Activated CD4-positive, alpha-beta T cell treated with anti-CD3 and anti-CD28 coated beads, Interleukin-2, Interleukin-6, amounts not matched to agents 100 ng/mL and 50 ng/mL, durations not matched to agents 16 hours and 8 hours (primary cell): ENCODE measurements at regions not wholly inside any gene's neighbourhood (a gene's known extent, or its start where the extent isn't known, plus 50 kb on each side); places are given as distances from the start of the nearest gene placed in this dataset.

Experiments used
- DNase-seq: peaks from one replicate; pipeline ENCODE4 v3.0.0-alpha.2; 2020

DNA sequence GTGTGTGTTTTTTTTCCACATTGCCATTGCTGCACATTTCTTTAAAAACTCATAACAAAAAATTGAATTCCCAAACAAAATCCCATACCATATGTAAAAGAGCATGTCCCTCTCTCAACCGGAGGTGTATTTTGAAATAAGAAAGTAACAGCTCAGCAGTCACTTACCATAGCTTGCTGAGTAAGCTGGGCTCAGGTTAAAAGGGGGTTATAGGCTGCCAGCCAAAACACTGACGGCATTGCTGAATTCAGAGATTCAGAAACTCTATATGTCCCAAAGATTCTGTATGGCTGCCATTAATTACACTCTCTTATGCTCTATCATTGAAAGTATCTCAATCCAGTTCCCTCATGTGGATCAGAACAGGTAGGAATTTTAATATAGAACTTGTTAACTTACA is 276.0 kb downstream of the FOXG1 start:
- no peak for DNase-seq

DNA sequence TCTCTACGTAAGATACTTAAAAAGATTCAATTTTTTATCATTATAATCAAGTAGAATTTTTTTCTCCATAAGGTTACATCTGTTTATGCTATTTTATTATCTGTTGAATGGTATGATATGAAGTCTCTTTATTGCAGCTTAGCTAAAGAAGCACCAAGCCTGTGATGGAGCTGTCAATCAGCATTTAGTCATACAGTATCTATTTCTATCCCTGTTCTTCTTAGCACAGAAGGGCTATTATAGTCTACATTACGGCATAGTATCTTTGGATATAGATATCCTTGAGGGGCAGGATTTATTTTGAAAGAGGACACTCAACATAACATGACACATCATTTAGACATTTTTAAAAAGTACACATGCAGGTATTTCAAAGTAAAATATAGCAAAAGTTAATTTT is 277.1 kb downstream of the FOXG1 start:
- DNase-seq = no peak

DNA sequence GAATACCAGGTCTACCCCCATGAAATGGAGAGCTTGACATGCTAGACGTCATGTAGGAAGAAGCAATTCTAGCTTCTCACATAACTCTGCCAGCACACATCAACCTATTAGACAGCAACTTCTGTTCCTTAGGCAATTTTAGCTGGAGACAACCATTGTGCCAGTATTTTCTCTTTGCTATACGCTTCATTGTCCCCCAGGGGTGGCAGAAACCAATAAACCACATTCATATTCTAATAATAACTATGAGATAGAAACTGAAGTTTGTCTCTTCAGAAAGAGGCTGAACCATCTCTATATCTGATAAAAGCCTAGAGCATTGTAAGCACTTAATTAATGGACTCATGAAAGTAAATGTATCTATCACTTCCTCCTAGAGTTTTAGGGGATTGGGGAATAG is 278.6 kb downstream of the FOXG1 start:
- DNase-seq = no peak

DNA sequence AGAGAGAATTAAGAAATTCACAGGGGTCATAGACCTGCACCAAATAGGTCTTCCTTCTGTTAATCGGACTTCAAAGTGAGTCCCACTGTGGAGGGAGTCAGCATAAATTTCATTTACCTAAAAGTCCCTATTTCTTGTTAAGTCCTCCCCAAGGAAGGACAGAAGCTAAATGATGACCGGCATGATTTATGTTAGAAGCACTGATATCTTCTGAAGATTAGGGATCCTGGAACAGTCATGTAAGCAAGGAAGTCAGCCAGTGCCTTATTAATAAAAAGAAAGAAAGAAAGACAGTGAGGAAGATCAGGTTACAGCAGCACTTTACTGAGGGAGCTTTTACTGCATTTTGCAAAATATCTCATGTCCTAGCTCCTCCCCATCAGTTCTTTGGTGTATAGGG is 287.5 kb downstream of the FOXG1 start:
- no peak for DNase-seq

DNA sequence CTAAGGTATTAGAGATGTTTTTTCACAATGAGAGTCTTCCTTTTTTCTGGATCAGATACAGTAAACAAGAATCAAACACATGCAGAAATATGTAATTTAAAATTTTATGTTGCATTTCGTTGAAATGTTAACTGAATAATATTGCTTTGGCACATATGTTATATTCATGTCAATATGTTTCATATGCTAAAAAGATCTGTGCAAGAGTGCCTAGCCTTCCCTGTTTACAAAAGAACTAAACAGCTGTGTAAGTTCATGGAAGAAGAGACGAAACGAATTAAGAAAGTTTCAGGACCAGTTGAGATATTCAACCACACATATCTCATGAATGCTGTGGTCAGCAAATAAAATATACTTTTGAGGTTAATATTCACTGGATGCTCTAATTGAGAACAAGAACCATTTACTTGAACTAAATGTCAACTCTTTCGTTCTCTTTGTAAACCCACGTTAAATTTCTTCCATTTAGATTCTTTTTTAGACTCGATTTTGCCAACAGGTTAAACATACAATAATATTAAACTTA is 289.5 kb downstream of the FOXG1 start:
- no peak for DNase-seq

DNA sequence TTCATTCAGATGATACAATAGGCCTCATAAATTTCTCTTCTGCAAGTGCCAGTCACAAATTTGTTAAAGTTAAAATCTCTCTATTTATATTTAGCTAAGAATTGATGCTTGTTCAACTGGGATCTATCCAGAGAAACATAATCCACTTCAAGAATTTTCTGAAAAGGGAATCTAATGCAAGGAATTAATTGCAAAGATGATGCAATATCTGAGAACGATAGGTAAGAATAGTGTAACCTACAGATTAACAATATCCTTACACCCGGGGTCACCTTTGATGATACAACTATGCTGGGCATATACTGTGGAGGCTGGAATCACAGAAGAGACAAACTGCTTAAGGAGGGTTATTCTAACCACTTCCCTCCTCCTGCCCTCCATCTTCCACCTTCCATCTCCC is 295.1 kb downstream of the FOXG1 start:
- DNase-seq = no peak

DNA sequence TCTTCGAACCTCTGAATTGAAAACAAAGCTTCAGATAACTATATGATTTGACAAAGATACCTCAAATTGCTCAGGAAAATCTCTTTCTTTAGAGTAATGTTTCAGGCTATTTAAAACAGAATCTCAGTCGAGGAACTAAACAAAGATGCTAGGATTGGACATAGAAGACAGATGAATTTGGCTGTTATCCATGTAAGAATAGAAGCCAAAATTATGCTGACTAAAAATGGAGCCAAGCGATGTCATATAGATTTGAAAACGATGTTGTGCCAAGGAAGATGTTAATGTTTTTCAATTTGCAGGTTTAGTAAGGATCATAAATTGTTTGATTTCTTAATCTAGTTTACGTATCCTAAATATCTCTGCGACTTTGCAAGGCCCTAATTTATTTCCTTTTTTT is 295.9 kb downstream of the FOXG1 start:
- DNase-seq = no peak

DNA sequence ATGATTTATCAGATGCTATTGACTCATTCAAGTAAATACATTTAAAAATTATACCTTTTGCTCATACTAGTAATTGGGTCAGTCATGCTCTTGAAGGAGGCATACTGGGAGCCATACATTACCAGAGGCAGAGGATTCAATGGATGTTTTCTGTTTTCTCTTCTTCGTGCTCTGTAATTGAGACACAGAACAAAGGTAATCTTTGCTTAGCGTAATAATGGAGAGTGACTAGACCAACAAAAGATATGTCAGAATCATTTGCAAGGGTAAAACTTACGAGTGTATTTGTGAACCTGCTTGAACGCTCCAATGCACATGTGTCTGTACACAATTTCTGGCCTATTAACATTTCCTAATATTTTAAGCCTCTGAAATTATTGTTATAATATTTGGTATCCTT is 296.4 kb downstream of the FOXG1 start:
- DNase-seq = no peak

DNA sequence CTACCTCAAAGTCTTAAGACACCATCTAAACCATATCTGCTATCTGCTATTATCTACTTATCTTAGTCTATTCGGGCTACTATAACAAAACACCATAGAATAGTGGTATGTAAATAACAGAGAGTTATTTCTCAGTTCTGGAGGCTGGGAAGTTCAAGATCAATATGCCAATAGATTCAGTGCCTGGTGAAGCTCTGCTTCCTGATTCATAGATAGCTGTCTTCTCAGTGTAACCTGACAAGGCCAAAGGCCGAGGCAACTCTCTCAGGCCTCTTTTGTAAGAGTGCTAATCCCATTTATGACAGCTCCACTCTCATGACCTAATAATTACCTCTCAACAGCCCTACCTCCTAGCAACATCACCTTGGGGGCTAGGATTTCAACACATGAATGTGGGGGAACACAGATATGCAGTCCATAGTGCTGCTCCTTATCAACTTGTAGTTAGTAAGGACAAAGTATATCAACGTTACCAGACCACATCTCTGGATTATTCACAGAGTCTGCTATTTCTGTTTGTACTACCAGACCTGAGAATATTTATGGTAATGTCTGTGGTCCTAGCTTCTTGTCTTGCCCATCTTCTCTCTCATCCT is 297.8 kb downstream of the FOXG1 start:
- no peak for DNase-seq

DNA sequence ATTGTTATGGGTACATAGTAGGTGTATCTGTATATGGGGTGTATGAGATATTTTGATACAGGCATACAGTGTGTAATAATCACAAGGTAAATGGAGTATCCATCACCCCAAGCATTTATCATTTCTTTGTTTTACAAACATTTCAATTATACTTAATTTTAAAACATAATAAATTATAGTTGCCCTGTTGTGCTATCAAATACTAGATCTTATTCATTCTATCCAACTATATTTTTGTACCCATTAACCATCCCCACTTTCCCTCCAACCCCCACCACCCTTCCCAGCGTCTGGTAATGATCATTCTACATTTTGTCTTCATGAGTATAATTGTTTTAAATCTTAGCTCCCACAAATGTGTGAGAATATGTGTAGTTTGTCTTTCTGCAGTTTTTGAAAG is 302.6 kb downstream of the FOXG1 start:
- no peak for DNase-seq

DNA sequence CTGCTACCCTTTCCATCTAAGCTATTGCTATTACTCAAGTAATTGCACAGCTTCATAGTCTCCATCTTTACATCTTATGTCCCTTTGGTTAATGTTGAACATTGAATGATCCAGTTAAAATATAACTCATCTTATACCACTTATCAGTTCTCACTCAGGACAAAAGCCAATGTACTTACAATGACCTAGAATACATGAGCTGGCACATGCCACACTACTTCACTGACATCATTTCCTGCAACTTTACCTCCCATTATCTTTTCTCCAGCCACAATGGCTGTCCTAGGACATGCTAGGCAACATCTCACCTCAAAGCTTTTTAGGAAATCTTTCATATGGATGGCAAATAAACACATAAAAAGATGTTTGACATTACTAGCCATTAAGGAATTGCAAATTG is 309.2 kb downstream of the FOXG1 start:
- no peak for DNase-seq

DNA sequence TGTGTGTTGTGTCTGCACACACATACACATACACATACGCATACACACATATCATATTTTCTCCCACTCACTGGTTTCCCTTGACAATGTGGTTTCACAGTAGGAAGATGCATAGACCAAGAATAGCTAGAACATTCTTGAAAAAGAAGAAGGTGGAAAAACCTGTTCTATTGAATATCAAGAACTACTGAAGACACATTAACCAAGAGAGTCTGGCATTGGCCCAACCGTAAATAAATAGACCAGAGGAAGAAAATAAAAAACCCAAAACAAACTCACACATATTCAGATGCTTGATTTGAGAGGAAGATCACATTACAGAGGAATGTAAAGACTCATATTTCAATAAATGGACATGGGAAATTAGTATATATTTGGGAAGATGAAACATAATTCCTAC is 311.3 kb downstream of the FOXG1 start:
- no peak for DNase-seq

DNA sequence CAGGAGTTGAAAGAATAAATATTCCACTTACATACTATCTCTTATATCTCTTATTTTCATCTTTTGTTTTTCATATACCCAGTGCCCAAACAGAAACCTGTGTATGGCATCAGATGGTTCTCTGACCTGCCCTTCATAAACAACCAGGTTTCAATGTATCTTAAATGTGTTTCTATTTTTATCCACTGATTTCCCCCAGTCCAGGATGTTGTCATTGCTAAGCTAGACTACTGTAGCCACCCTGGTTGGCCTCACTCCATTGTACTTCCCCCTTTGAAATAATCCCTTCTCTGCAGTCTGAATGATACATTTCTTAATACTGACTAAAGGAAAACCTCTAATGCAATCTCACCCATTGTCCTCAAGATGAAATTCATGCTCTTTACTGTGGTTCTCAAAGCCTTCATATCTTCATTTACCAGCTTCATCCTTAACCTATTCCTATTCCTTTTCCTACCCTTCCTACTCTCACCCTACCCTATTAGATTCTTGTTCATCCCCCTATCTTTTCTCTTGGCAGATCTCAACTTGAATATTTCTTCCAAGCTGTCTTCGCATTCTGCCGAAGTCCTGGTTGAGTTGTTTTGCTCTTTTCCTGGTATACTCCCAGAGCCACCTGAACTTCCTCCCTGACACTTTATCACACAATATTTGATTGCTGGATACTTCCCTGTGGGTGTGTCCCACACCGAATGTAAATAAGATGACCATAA is 312.4 kb downstream of the FOXG1 start:
- no peak for DNase-seq

DNA sequence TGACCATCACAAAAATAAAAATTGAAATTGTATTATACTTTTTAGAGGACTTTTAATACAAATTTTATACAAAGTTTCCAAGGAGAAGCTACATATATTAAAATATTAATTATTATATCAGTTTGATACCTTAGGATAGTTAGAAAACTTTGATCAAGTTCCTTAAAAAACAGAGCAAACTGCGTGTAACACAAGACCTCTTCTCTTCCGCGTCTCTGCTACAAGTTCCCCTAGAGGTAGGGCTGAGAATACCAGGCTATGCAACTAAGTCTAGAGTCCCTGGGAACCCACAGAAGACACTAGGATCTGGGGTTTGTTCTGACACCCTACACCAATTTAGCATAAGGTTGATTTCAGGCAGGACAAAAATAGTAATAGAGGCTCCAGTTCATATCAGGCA is 319.0 kb downstream of the FOXG1 start:
- no peak for DNase-seq

DNA sequence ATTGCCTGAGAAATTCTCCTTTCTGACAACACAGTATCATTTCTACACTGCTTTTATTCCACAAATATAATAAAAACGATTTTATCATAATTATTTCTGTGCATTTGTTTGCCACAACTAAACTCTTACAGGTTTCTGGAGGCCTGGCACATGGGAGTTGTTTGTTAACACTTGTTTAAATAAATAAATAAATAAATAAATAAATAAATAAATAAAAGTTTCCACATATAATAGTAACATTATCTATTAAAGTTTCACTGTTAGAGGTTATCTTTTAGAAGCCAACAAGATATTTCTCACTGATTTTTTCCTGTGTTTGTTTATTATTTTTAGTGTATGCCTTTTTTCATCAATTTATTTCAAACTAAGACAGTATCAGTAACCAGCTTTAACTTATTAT is 323.3 kb downstream of the FOXG1 start:
- no peak for DNase-seq

DNA sequence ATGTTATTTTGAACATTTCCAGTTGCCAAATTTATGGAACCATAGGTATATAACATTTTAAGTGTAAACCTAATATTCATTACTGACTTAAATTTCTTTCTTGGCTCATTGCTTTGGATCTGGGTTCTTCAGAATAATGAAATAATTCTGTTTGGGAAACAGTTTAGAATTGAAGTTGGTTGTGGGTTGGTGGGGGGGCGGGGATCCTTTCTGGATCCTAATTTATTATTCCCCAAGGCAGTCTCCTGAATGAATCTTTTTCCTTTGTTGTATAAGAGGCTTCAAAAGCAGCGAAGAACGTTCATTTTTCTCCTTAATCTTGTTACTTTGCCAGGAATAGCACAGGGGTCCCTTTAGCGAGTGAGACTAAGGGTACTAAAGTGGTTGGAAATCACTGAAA is 325.5 kb downstream of the FOXG1 start:
- DNase-seq = no peak

DNA sequence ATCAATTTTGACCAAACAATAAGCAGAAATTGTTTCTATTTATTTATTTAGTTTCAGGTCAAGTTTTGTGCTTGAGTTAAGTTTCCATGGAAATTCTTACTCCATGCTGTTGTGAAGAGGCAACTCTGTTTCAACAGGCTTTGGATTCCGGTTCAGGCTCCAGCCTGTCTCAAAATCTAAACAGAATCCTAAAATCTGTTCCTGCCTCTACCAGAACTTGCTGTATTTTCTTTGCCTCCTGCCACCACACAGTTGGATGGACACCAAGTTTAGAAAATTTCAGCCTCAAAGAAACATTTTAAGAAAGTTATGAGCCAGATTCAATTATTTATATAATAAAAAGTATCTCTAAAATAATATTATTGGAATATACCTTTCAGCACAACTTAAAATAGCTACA is 330.9 kb downstream of the FOXG1 start:
- DNase-seq = no peak

DNA sequence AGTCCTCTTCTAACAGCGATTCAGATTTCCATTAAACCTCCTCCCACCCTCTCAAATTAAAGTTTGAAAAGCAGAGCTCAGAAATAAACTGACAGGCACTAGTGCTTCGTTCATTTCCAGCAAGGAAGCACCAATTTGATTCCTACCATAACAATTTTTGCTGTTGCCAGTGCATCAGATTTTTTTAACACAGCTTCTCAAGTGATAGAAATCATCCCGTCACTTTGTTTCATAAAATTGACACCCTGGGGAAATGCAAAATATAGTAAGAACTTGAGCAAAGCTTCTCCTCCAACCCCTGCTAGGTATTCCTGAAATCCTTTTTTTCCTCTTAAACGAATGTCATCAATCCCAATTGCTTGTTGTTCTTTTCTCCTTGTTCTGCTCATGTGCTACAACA is 332.1 kb downstream of the FOXG1 start:
- DNase-seq = no peak

DNA sequence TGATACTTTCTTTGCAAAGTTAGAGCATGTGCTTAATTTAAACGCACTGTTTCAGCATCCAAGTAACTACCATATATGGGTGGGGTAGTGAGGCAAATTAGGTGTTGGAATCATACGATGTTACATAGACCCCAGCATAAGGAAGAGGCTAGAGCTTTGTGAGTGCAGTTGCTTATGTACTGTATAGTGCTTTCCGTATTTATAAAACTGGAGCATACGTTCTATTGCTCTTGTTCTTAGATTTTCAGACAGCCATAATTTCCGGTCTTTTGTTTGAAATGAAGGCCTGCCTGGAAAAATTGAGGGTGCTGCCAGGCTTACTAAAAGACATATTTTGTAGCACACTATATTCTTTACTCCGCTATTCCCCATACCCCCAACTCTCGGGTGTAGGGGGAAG is 335.7 kb downstream of the FOXG1 start:
- DNase-seq = no peak

DNA sequence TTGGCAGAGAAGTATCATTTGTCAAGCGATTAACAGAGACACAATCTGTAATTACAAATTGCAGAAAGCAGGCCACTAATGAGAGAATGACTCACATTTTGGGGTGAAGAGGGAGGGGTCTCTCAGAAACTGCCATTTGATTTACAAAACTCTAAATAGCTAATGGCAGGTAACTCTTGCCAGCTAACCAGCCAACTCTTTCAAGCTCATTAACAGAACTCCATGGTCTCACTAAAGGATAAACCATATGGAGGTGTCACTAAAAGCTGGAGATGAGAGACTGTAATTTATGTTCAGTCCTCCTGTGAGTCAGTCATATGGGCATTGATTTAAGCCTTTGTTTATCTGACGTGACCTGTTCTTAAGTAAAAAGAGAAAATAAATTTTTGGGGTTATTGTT is 336.4 kb downstream of the FOXG1 start:
- no peak for DNase-seq

DNA sequence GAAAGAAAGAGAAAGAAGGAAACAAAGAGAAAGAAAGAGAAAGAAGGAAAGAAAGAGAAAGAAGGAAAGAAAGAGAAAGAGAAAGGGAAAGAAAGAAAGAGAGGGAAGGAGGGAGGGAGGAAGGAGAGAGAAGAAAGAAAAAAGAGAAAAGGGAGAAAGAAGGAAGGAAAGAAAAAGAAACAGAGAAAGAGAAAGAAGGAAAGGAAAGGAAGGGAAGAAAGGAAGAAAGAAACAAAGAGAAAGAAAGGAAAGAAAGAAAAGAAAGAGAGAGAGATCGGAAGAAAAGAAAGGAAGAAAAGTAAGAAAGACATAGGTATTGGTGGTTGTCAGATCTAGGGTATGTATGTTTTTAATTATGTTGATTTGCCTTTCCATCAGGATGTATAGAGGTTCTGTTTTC is 342.3 kb downstream of the FOXG1 start:
- no peak for DNase-seq

DNA sequence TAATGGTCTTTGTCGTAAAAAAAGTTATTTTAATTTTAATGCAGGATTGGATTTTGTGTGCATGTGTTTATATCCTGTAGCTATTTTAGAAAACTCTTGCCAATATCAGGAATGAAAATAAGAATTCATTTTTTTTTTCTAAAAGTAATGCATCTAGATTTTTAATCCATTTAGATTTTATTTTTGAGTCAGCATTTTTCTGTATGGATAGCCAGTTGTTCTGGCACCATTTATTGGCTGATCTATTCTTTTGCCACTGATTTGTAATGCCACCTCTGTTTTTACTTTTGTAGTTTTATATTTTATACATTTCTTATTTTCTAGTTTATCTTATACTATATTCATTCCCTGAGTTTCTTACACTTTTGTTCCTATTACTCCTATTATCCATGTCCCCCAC is 343.0 kb downstream of the FOXG1 start:
- DNase-seq = no peak

DNA sequence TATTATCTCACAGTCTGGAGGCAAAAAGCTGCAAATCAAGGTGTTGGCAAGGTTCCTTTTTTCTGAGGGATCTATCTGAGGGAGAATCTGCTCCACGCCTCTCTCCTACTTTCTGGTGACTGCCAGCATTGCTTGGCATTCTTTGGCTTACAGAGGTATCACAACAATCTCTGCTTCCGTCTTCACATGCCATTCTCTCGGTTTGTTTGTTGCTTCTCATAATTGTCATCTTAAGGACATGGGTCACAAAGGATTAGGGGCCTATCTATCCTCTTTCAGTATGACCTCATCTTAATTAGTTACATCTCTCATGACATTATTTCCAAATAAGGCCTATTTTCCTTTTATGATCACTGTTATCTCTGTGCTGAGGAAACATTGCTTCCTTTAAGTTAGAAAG is 345.0 kb downstream of the FOXG1 start:
- DNase-seq = no peak

DNA sequence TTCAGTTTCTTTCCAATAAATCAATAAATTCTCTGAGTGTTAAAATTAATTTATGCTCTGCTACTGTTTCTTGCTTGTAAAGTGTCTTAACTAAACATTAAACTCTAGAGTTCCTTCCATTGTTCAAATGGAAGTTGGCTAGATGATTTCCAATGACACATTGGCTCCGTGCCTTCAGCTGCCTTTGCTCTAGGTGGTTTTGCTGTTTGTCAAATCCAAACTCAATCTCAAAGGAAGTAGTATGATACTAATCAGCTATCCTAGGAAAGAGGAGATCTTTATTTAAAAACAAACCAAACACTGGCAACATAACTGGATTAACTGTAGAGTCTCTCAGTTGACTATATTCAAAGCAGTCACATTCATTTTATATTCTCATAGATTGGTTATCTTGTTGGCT is 356.4 kb downstream of the FOXG1 start:
- no peak for DNase-seq

DNA sequence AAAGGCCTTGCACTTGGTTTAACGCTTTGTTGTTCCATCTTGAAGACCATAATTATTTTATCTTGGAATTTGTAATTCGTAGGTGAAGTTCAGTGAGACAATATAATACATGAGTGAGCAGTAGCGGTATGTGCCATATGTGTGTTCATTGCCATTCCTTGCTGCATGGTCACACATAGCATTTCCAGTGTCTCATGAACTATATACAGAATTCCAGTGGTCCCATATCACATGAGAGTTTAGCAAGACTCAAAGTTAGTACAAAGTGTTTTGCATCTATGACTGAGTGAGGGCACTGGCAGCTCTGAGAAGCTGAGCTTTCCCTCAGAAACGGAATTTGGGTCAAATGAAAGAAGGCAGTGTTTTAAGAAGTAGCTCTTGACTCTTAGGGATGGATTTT is 359.8 kb downstream of the FOXG1 start:
- DNase-seq = no peak
